SK-N-SH treated with all-trans-retinoic acid at 6 μM for 48 hours (cell line): ENCODE measurements at regions not wholly inside any gene's neighbourhood (a gene's known extent, or its start where the extent isn't known, plus 50 kb on each side); places are given as distances from the start of the nearest gene placed in this dataset.

Experiments used
- ARNTL ChIP-seq: fragments of 450-650 bp; formaldehyde crosslinking; IDR thresholded peaks from 2 replicates; pipeline ENCODE4 v1.5.0; 2020; ENCODE audit warnings: low read depth, mild to moderate bottlenecking, moderate library complexity, borderline replicate concordance
- BACH2 ChIP-seq: fragments of 250-450 bp; sonication (Bioruptor Pico); IDR thresholded peaks from 2 replicates; pipeline ENCODE4 v1.9.0; 2021; ENCODE audit warnings: mild to moderate bottlenecking, borderline replicate concordance
- CREB5 ChIP-seq: fragments of 250-450 bp; sonication (Bioruptor Pico); IDR thresholded peaks from 2 replicates; pipeline ENCODE4 v1.5.1; 2020; ENCODE audit warnings: low read depth, mild to moderate bottlenecking, moderate library complexity
- GLIS3 ChIP-seq: fragments of 250-450 bp; sonication (Bioruptor Pico); IDR thresholded peaks from 2 replicates; pipeline ENCODE4 v1.5.0; 2020; ENCODE audit warnings: mild to moderate bottlenecking, moderate library complexity
- OSR1 ChIP-seq: fragments of 250-450 bp; sonication (Bioruptor Pico); IDR thresholded peaks from 2 replicates; pipeline ENCODE4 v1.8.0; 2022; ENCODE audit warnings: moderate library complexity, mild to moderate bottlenecking, inconsistent platforms
- PPARA ChIP-seq: fragments of 250-450 bp; sonication (Bioruptor Pico); IDR thresholded peaks from 2 replicates; pipeline ENCODE4 v1.5.0; 2020; ENCODE audit warnings: mild to moderate bottlenecking, borderline replicate concordance
- RARB ChIP-seq: fragments of 250-450 bp; sonication (Bioruptor Pico); IDR thresholded peaks from 2 replicates; pipeline ENCODE4 v1.8.0; 2021; ENCODE audit warnings: mild to moderate bottlenecking, moderate library complexity
- ZFP3 ChIP-seq: fragments of 250-450 bp; sonication (Bioruptor Pico); IDR thresholded peaks from 2 replicates; pipeline ENCODE4 v1.5.0; 2020; ENCODE audit warnings: mild to moderate bottlenecking, moderate library complexity
- ZFP30 ChIP-seq: fragments of 450-650 bp; formaldehyde crosslinking; IDR thresholded peaks from 2 replicates; pipeline ENCODE4 v1.5.0; 2022; ENCODE audit warnings: mild to moderate bottlenecking, moderate library complexity
- ZNF565 ChIP-seq: fragments of 450-650 bp; formaldehyde crosslinking; conservative IDR thresholded peaks from 2 replicates; pipeline ENCODE4 v1.5.0; 2020; ENCODE audit warnings: low read depth, mild to moderate bottlenecking, moderate library complexity
- ZNF70 ChIP-seq: fragments of 450-650 bp; formaldehyde crosslinking; IDR thresholded peaks from 2 replicates; pipeline ENCODE4 v1.5.0; 2020; ENCODE audit warnings: mild to moderate bottlenecking, moderate library complexity

GRCh38 chr16:59690216-59690615, 956.1 kb upstream of the GOT2 start:
- no peak for TF ChIP-seq CREB5 (CRISPR knock-in tag)
- TF ChIP-seq ZNF70 (CRISPR knock-in tag) = no peak
- no peak for TF ChIP-seq RARB (CRISPR knock-in tag)
- TF ChIP-seq ZFP30 = no peak
- no peak for TF ChIP-seq ARNTL (CRISPR knock-in tag)
- no peak for TF ChIP-seq BACH2 (CRISPR knock-in tag)
- no peak for TF ChIP-seq ZNF565 (CRISPR knock-in tag)
- no peak for TF ChIP-seq GLIS3
- TF ChIP-seq PPARA (CRISPR knock-in tag) = no peak
- no peak for TF ChIP-seq ZFP3 (CRISPR knock-in tag)
- no peak for TF ChIP-seq OSR1 (CRISPR knock-in tag)
